Hematopoietic multipotent progenitor cell treated with erythropoietin and hydrocortisone succinate and interleukin-3 and kit ligand, for 8 days (in vitro differentiated cells): ENCODE measurements at regions not wholly inside any gene's neighbourhood (a gene's known extent, or its start where the extent isn't known, plus 50 kb on each side); places are given as distances from the start of the nearest gene placed in this dataset.
"Not testable (repeated sequence)": the region's sequence is repeated elsewhere in the genome, so short reads cannot be mapped to it uniquely, and the experiment has no call there.

ENCODE experiments used
- DNase-seq: peaks from one replicate; pipeline ENCODE4 v3.0.0-alpha.2; 2015

DNA sequence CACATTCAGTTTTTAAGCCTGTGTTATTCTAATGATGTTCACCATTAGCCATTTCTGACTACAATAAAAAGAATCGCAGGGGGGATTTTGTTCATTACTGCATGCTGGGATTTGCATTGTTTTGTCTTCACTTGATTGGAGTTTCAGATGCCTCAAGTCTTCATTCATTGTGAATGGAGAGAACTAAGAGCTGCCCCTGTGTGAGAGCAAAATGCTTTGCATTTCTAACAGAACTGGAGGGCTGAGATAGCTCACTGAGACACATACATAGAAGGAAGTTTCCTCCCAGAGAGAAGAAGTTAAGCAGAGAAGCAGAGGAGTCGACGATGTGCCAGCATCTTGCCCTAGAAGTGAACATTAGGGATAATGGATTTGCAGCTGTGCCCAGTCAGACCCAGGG is 113.5 kb upstream of the GATB start:
- DNase-seq: no peak

DNA sequence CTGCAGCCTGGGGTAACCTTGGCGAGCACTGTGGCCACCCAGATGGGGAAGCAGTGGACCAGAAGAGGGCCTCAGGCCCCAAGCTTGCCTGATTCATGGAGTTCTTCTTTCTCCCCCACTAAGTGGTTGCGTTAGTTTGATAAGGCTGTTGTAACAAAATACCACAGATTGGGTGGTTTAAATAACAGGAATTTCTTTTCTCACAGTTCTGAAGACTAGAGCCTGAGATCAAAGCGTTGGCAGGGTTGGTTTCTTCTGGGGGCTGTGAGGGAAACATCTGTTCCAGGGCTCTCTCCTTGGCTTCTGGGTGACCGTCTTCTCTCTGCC is 105.7 kb upstream of the GATB start:
- DNase-seq: no peak

DNA sequence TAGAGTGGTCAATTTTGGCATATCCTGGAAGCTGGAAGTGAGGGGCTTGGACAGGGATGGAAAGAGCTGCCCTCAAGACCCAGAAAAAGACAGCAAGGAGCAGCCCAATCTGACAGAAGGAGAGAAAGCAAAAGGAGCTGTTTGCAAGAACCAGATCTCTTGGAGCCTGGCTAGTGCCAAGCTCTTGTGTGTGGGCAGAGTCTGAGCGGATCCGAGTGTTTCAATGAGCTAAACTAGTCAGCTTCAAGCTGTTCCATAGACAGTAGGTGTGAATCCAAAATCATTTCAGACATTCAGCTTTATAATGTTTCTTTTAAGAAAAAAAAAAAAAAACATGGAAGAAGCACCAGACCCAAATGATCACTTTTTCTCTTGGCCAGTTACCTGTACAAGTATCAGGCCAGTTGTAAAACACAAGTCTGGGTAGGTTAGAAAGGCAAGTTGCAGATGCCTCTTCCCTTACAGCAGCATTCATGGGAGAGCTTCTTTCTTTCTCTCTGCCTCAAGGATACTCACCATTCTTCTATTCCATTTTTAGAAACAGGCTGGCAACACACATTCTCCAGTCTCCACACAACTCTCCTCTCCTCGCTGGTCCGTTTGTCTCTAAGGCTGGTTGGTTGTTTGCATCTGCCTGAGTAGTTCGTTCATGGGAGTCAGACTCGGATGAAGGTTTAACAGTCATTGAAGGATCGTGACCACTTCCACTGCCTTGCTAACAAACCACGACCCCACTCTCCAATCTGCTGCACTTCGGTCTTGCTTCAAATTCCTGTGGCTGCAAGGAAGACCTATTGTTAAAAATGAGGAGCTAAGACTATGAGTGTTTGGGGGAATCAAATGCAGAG is 105.2 kb upstream of the GATB start:
- no peak for DNase-seq

DNA sequence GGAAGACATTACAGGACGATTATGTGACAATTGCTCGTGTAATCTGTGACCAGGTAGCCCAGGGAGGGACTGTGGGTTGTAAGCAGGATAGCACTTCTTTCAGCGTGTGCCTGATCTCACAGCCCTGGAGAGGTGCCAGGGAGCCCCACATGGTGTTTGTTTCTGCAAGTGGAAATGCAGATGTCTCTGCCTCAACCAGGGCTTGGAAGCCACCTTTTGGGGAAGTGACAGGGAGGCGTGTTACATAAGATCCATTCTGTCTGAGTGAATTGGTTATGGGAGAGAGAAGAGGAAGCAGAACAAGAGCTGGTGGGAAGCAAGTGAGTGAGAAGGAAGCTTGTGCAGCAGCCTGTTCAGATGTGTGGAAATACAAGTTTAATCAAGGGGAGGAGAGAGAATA is 104.5 kb upstream of the GATB start:
- peak; percentile 8 for DNase-seq

DNA sequence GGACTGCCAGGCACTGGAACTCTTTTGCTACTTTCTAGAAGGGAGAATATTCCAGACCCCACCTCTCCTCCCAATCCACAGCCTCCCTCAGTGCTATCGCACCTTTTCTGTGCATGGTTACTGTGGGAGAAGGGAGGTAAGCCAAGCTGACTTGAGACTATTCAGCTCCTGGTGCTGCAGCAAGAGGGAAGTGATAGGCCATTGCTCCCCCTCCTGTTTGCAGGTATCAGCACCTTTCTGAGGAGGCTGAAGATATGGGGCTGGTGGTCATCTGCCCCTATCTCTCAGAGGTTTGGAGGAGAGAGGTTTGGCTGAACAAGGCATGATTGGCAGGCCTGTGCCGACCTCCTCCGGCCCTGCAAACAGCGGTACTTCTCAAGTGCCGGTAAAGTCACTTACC is 103.3 kb upstream of the GATB start:
- DNase-seq: no peak

DNA sequence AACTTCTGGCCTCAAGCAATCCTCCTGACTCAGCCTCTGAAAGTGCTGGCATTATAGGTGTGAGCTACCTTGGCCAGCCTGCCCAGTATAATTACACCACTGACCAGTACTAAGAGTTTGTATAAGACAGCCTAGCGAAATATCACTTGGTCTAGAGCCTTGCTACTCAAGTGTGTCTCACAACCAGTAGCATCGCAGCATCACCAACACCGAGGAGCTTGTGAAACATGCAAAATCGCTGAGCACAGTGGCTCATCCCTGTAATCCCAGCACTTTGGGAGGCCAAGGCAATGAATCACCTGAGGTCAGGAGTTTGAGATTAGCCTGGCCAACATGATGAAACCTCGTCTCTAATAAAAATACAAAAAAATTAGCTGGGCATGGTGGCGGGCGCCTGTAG is 102.0 kb upstream of the GATB start:
- DNase-seq: no peak

DNA sequence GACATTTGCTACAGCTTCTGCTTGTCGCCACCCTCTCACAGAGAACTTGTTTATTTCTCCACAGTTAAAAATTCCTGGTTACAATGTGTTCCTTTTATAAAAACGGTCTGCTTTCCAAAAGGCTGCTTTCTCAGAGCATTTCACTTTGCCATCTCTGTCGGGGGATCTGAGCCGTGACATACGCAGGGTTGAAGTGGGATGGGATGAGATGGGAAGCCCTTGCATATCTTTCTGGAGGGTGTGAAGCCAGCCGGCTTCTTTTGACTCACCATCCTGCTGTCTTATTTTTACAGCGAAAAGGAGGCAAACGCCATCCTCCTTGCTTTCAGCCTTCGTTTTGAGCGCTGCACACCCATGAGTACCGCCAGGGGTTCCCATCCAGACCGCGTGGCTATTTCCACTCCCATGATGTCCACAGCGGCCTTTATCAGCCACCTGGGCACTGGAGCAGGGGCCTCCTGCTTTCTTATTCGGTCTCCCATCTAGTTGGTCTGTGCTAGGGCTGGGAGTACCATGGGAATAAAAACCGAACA is 99.8 kb upstream of the GATB start:
- DNase-seq: no peak

DNA sequence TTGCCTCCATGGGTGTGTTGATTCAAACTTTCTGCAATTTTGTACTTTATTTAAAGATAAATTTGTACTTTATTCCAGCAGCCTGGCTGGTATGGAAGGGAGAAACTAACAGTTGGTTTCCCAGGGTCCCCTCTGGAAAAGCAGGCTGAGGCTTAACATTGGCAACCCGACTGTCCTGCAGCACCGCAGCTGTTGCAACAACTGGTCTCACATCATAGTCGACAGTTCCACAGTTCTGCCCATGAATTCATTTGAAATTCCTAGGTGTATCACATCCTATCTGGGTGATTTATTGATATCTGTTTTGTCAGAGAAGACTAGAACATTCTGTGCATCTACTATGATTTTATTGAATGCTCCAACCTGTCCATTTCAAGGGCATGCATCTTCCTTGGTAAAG is 98.8 kb upstream of the GATB start:
- no peak for DNase-seq

DNA sequence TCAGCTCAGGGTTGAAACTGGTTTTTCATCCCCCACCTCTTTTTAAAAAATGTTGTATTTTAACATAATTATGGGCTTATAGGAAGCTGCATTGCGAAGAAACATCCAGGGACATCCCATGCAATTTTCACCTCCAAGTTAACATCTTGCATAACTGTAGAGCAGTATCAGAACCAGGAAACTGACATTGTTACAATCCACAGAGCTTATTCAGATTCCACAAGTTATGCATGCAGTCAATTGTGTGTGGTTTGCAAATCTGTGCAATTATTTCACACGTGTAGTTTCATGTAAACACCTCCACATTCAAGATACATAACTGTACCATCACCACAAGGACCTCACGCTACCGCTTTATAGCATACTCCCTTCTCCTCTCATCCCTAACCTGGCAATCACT is 97.5 kb upstream of the GATB start:
- DNase-seq: no peak

DNA sequence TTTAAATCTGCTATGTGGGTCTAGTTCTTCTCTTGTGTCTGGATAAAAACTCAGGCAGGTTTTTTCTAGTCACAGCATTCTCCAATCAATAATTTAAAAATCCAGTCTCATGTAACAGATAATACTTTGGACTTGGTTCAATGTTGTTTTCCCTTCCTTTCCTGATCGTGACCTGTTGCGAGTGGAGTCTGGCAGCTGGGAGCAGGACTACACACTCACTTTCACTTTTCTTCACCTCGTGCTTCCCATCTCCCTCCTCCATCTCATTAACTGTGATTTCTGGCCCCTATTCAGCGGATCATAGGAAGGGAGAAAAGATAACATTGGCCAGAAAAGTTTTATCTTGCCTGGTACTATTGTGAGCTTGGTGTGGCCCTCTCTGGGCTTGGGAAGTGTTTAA is 96.6 kb upstream of the GATB start:
- DNase-seq: no peak

DNA sequence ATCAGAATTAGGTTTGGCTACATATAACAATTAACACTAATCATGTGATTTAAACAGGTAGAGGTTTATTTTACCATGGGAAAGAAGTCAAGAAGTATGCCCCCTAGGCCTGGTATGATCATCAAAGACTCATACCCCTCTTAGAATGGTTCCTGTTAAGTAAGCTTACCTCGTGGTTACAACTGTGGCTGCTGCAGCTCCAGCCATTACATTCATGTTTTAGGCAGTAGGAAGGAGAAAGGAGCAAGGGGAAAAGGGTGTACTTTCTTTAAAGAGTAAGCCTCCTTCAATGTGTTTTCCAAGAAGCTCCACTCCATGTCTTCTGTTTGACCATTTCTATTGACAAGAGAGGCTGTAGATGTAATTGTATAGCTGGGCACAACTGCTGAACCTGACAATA is 94.9 kb upstream of the GATB start:
- no peak for DNase-seq

DNA sequence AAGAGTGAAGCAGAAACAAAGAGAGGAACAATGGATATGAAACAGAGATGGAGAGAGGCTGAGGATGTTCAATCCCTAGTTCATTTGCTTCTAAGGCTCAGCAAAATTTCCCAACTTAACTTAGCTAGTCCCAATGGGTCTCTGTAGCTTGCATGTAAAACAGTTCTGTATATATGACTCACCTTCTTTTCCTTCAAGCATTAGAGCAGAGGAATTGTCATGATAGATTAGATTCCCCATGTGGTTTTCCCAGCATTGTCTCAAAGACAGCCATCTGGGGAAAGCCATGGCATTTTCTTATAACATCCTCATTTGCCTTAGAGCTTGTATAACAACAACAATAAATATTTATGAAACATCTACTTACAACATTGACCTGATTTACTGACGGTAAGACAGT is 93.9 kb upstream of the GATB start:
- DNase-seq: no peak

DNA sequence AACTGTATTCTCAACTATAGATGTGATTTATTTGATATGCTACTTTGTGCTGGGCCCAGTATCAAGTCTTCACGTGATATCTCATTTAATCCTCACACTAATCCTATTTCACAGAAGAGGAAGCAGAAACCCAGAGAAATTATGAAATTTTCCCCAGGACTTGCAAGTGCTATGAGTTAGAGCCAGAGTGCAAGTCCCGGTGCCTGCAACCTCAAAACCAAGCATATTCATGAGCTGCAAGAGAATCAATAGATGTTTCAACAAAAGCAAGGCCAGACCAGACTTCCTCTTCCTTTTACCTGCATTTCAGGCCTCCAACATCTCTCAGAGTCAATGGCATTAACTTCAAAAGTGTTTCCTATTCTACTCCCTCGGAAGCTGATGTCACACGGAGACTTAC is 92.2 kb upstream of the GATB start:
- DNase-seq: no peak

DNA sequence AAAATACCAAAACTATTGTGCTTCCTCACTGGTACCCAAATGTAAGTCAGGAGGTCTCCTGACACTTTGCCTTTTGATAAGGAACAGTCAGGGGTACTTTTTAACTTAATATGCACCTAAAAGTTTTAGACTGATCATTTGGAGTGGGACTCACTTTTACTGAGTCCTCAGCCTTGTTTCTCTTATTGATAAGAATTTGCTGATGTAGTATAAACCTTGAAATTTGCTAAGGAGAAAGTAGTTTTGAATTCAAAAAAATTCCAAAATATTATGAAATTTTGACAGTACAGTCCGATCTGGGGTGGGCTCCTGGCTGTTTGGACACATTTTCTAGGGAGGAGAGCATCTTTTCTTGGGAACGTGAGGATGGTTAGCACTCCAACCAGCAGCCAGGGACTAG is 91.4 kb upstream of the GATB start:
- no peak for DNase-seq

DNA sequence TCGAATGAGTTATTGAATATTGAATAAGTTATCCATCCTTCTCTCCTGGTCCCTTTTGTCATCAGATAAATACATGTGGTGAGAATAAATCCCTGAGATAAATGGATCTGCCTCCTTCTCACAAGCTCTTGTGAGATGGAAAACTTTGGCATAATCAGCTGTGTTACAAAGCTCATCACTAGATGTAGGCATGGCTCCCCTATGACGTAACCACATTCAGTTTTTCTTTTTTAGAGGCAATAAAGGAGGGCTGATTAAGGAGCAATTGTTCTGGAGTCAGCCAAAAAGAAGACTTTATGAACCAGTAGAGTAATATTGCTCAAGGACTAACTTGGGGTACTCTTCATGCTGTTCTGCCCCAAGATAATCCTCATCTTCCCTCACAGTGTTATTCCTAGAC is 90.5 kb upstream of the GATB start:
- no peak for DNase-seq

DNA sequence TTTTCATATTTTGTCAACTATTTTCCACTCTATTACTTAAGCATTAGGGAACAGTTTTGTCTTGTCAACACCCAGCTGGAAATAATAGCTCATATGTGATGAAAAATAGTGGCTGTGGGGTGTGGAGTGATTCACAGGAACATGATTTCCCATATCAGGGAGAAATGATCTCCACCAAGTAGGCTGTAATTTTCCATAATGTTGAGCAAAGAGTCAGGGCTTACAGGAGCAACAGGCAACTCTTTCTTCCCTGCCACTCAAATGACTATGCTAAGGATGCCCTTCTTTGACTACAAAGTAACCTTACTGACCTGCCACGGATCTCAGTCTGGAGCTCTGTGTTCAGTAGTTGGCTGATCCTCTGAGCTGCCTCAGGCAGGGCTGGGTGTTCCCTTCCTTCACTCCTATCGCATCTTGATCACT is 90.0 kb upstream of the GATB start:
- no peak for DNase-seq

DNA sequence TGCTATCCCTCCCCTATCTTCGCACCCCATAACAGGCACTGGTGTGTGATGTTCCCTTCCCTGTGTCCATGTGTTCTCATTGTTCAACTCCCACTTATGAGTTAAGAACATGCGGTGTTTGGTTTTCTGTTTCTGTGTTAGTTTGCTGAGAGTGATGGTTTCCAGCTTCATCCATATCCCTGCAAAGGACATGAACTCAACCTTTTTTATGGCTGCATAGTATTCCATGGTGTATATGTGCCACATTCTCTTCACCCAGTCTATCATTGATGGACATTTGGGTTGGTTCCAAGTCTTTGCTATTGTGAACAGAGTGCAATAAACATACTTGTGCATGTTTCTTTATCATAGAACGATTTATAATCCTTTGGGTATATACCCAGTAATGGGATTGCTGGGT is 84.7 kb upstream of the GATB start:
- DNase-seq: not testable (repeated sequence)

DNA sequence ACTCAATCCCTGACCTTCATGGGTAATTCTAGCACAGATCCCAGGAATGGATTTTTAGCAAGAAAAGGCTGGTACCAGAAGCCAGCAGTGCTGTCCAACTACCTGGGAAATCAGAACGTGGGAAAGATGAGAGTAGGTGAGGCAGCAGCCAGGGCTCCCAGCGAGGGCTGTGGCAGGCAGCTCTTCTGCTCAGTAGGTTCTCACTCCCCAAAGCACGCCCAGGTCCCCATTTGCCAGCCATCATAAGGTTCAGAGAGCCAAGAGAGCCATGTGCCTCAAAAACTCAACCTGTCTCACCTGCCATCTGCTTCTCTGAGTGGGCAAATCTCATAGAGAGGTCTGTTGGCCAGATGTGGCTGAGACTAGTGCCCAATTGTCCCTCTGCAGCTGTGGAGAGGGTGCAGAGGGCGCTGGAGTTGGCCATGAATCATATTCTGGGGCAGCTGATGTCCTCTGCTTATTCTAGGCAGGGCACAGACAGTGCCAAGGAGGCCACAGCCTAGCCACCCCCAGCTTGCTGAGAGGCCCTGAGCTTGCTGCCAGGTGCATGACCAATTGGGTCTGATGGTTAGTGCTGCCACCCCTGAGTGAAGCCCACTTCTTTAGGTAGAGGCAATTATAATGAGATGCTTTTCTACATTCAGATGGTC is 81.7 kb upstream of the GATB start:
- no peak for DNase-seq

DNA sequence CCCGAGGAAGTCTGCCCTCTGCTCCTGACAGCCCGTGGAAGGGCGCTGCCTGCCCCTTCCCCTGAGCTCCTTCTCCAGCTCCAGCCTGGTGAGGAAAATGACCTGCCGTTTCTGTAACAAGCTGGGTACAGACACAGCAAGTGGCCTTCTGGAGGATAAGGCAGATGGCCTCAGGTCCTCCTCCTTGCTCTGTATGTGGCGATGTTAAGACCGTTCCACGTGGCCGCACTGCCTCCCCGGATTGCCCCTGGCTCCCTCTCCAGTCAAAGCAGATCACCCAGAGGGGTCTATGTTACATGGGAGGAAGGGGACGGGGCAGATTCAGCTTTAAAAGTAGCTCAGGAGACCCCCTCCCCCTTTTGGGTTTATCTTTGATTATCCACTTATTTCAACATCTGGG is 80.3 kb upstream of the GATB start:
- DNase-seq: no peak

DNA sequence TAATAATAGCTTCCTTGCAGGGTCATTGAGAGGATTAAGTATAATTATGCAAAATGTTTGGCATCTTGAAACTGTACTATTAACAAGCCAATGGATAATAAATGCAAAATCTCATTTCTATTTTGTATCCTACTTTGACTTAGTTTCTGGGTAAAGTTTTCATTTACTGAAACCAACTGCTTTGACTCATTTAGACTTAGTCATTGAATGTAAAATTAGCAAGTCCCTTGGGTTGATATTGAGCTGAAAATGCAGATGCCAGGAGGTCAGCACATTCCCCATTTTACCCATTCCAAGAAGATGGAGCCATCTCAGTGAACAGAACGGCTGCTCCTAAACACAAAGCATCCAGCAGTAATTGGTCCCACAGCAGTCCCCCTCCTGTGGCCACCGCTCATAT is 74.7 kb upstream of the GATB start:
- no peak for DNase-seq

DNA sequence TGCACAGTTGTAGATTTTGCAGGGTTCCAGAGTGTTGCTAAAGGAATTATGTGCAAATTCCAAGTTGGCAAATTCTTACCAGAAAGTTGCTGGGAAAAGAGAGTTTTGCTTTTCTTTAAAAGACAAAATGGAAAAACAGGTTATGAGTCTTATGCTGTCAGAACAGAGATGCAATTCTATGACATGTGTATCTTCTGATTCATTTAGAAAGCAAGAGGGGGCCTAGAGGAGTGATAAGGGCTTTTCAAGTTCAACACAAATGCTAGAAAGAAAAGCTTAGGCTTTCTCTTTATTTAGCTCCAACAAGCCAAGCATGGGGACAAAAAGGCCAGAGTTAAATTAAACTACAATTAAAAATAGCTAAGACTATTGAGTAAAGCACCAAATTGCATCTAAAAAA is 72.4 kb upstream of the GATB start:
- no peak for DNase-seq

DNA sequence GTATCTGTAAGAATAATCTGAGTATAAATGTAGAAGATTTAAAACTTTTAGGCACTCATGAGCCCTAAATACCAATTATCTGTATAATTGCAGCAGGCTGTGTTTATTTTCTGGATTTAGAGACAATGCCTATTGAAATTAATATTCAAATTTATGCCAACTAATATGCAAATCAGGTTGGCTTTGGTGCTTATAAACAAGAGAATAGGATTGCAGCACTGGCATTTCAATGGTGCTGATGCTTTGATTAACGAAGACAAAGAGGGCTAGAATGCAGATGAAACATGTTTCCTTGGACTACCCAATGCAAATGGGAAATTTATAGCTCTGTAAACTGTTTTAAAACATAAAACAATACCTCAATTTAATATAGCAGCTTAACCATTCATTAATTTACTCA is 70.7 kb upstream of the GATB start:
- no peak for DNase-seq

DNA sequence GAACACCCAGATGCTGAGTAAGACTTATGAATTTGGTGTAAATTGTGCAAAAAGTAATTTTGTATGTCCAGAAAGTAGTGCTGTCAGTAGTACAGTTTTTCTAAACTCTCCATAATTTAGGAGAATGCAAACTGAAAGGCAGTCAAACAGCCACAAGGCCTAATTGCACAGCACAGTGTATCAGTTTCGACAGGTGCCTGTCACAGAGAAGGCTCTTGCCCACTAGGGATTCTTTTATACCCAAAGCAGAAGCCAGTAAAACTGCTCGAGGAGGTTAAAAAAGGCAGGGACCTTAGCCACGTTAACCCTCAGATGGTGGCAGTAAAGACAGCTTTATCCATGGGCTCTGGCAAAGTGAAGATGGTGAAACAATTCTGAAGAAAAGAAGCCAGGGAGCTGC is 69.4 kb upstream of the GATB start:
- no peak for DNase-seq

DNA sequence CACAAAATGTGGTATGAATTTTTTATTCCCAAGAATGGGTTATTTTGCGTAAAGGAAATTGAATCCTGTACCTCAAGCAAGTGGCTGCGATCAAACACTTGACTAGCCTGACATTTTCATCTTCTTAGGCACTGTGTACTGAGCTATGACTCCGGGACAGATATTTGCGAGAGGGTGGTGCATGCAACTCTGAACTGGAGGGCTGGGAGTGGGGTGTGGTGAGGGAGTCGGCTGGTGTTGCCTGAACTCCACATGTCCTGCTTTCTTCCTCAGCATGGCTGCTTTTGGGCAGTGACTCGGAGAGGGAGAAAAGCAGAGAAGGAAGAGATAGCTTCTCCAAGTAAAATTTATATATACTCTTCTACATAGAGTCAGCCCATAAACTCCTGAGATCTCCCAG is 68.5 kb upstream of the GATB start:
- DNase-seq: no peak

DNA sequence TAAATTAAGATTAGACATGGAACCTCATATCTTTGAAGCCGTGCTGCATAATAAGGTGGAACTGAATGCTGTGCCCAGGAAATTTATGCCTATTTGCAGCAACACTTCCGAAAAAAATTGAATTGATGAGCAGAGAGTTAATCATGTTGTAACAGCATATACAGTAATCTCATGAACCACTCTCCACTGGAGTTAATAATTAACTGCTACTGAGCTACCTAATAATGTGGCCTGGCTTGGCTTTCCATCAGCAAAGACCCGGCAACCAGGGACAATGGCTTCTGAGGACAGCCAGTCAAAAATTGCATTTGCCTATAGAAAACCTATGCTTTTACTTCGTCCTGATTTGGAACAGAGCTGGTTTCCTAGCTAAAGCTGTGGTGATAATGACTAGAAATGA is 63.8 kb upstream of the GATB start:
- DNase-seq: no peak
